Liver (tissue), 8 donors: ENCODE measurements at regions not wholly inside any gene's neighbourhood (a gene's known extent, or its start where the extent isn't known, plus 50 kb on each side); places are given as distances from the start of the nearest gene placed in this dataset.

Source experiments
- DNase-seq: peaks from one replicate; pipeline ENCODE4 v3.0.0-alpha.2; 2017; ENCODE audit warnings: low spot score
- H3K27ac ChIP-seq, 2 donors: one replicate each; pipeline ENCODE4 v1.7.0; 2013; ENCODE audit warnings: inconsistent platforms in 2 of 2, low read length in 2 of 2, control low read depth in 1 of 2, low read depth in 1 of 2, mild to moderate bottlenecking in 1 of 2
- H3K27me3 ChIP-seq, 4 donors: one replicate each; pipeline versions ENCODE4 v1.6.1 to v1.7.0; 2013; ENCODE audit warnings: low read length in 3 of 4, inconsistent platforms in 1 of 4, mild to moderate bottlenecking in 1 of 4, moderate library complexity in 1 of 4; ENCODE audit not compliant: control insufficient read depth in 4 of 4, insufficient read depth in 4 of 4
- H3K36me3 ChIP-seq, 4 donors: one replicate each; pipeline versions ENCODE4 v1.6.1 to v1.7.0; 2013; ENCODE audit warnings: low read length in 3 of 4, mild to moderate bottlenecking in 3 of 4, low read depth in 1 of 4, moderate library complexity in 1 of 4; ENCODE audit not compliant: control insufficient read depth in 4 of 4, insufficient read depth in 3 of 4
- H3K4me1 ChIP-seq, 4 donors: one replicate each; pipeline versions ENCODE4 v1.6.1 to v1.7.0; 2013; ENCODE audit warnings: low read length in 3 of 4, mild to moderate bottlenecking in 3 of 4, moderate library complexity in 1 of 4; ENCODE audit not compliant: control insufficient read depth in 4 of 4, insufficient read depth in 4 of 4
- H3K4me3 ChIP-seq, 3 donors: one replicate each; pipeline versions ENCODE4 v1.6.1 to v1.7.0; 2013; ENCODE audit warnings: low read length in 3 of 3, control low read depth in 1 of 3, low read depth in 1 of 3, mild to moderate bottlenecking in 1 of 3
- H3K9ac ChIP-seq, 2 donors: one replicate each; pipeline ENCODE4 v1.7.0; 2013; ENCODE audit warnings: low read length in 2 of 2, mild to moderate bottlenecking in 2 of 2, moderate library complexity in 2 of 2, control low read depth in 1 of 2, low read depth in 1 of 2
- H3K9me3 ChIP-seq, 4 donors: one replicate each; pipeline versions ENCODE4 v1.6.1 to v1.7.0; 2013; ENCODE audit warnings: low read length in 3 of 4; ENCODE audit not compliant: control insufficient read depth in 4 of 4
- EGR1 ChIP-seq, 2 donors: IDR thresholded peaks; 2 replicates each; pipeline ENCODE4 v1.6.1; 2016 to 2018; ENCODE audit warnings: antibody characterized with exemption in 2 of 2, low read depth in 2 of 2
- FOXA1 ChIP-seq: IDR thresholded peaks from 2 replicates; pipeline ENCODE4 v1.6.1; 2016; ENCODE audit warnings: antibody characterized with exemption
- FOXA2 ChIP-seq: IDR thresholded peaks from 2 replicates; pipeline ENCODE4 v1.6.1; 2016; ENCODE audit warnings: antibody characterized with exemption
- GABPA ChIP-seq, 2 donors: IDR thresholded peaks in 1 of 2; conservative IDR thresholded peaks in 1 of 2; 2 replicates each; pipeline ENCODE4 v1.6.1; 2016; ENCODE audit warnings: antibody characterized with exemption in 2 of 2, mild to moderate bottlenecking in 1 of 2, moderate library complexity in 1 of 2
- HNF4A ChIP-seq, 2 donors: conservative IDR thresholded peaks; 2 replicates each; pipeline ENCODE4 v1.6.1; 2016; ENCODE audit warnings: antibody characterized with exemption in 2 of 2, mild to moderate bottlenecking in 2 of 2
- HNF4G ChIP-seq: IDR thresholded peaks from 2 replicates; pipeline ENCODE4 v1.6.1; 2016; ENCODE audit warnings: antibody characterized with exemption
- NR2F2 ChIP-seq: IDR thresholded peaks from 2 replicates; pipeline ENCODE4 v1.6.1; 2016; ENCODE audit warnings: antibody characterized with exemption
- RAD21 ChIP-seq, 2 donors: IDR thresholded peaks; 2 replicates each; pipeline ENCODE4 v1.6.1; 2016; ENCODE audit warnings: antibody characterized with exemption in 2 of 2, mild to moderate bottlenecking in 2 of 2
- RXRA ChIP-seq, 2 donors: IDR thresholded peaks; 2 replicates each; pipeline ENCODE4 v1.6.1; 2017 to 2018; ENCODE audit warnings: antibody characterized with exemption in 2 of 2, mild to moderate bottlenecking in 1 of 2
- SP1 ChIP-seq: IDR thresholded peaks from 2 replicates; pipeline ENCODE4 v1.6.1; 2018; ENCODE audit warnings: antibody characterized with exemption, mild to moderate bottlenecking
- YY1 ChIP-seq: IDR thresholded peaks from 2 replicates; pipeline ENCODE4 v1.6.1; 2016; ENCODE audit warnings: antibody characterized with exemption, mild to moderate bottlenecking
- WGBS: extraction: QIAGEN DNeasy Blood & Tissue Kit; methylation state at CpG from one replicate; pipeline ENCODE4 v1.1.7; 2013; 5-methylcytosine and 5-hydroxymethylcytosine counted together
- TF ChIP-seq, protein P1 (sequence below): IDR thresholded peaks from 2 replicates; pipeline ENCODE4 v1.6.1; 2016; ENCODE audit warnings: antibody characterized with exemption, mild to moderate bottlenecking
- TF ChIP-seq, protein P2 (sequence below): IDR thresholded peaks from 2 replicates; pipeline ENCODE4 v1.6.1; 2016; ENCODE audit warnings: antibody characterized with exemption
- TF ChIP-seq, protein P3 (sequence below): fragments of 150-350 bp; IDR thresholded peaks from 2 replicates; pipeline ENCODE4 v1.5.1; 2017; ENCODE audit warnings: improper control_type of control experiment, low read depth, low read length; ENCODE audit not compliant: missing input control
- TF ChIP-seq, protein P4 (sequence below): IDR thresholded peaks from 2 replicates; pipeline ENCODE4 v1.6.1; 2016; ENCODE audit warnings: antibody characterized with exemption
- TF ChIP-seq, protein P5 (sequence below): IDR thresholded peaks from 2 replicates; pipeline ENCODE4 v1.6.1; 2016; ENCODE audit warnings: antibody characterized with exemption
- donor health status: healthy.
- donor health status: healthy.
- donor health status: healthy.
- donor health status: healthy.
- donor health status: healthy.

DNA sequence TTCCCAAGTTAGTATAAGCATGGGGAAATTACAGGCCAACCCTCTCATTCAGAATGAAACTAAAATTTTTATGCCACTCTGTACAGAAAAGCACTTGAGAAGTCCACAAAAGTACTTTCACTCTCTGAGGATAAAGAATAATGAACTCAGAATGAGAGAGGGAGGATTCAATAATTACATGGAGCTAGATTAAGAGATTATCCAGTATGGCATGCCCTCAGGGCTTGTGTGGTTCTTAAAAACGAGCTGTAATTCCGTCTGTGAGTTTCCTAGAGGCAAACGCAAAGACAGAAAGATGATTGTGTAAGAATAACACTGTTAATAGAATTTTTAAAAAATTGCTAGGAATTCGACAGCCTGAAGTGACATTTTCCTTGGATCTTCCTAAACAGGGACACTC, 126.8 kb upstream of the PTCH1 start (continued):
- TF ChIP-seq, protein P1, sequence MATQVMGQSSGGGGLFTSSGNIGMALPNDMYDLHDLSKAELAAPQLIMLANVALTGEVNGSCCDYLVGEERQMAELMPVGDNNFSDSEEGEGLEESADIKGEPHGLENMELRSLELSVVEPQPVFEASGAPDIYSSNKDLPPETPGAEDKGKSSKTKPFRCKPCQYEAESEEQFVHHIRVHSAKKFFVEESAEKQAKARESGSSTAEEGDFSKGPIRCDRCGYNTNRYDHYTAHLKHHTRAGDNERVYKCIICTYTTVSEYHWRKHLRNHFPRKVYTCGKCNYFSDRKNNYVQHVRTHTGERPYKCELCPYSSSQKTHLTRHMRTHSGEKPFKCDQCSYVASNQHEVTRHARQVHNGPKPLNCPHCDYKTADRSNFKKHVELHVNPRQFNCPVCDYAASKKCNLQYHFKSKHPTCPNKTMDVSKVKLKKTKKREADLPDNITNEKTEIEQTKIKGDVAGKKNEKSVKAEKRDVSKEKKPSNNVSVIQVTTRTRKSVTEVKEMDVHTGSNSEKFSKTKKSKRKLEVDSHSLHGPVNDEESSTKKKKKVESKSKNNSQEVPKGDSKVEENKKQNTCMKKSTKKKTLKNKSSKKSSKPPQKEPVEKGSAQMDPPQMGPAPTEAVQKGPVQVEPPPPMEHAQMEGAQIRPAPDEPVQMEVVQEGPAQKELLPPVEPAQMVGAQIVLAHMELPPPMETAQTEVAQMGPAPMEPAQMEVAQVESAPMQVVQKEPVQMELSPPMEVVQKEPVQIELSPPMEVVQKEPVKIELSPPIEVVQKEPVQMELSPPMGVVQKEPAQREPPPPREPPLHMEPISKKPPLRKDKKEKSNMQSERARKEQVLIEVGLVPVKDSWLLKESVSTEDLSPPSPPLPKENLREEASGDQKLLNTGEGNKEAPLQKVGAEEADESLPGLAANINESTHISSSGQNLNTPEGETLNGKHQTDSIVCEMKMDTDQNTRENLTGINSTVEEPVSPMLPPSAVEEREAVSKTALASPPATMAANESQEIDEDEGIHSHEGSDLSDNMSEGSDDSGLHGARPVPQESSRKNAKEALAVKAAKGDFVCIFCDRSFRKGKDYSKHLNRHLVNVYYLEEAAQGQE = no peak
- TF ChIP-seq HNF4A (conservative IDR thresholded peaks at IDR 0.05) (no peak), HNF4G (no peak), RAD21 (IDR thresholded peaks at IDR 0.05) (no peak), YY1 (no peak), FOXA2 (no peak), FOXA1 (no peak)
- TF ChIP-seq, protein P2, sequence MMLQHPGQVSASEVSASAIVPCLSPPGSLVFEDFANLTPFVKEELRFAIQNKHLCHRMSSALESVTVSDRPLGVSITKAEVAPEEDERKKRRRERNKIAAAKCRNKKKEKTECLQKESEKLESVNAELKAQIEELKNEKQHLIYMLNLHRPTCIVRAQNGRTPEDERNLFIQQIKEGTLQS = no peak

DNA sequence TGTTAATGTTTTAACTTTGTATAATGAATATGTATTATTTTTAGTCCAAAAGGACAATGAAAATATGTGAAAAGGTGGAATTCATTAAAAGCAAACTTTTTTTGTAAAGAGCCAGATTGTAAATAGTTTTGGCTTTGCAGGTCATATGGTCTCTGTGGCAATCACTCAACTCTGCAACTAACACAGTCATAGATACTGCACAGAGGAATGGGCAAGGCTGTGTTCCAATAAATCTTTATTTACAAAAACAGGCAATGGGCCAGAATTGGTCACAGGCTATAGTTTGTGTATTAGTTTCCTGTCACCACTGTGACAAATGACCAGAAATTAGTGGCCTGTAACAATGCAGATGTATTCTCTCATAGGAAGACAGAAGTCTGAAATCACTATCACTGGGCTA, 125.4 kb upstream of the PTCH1 start:
- Histone ChIP-seq H3K36me3 (no peaks in the 10 kb centered on the region), H3K9ac (no peak overlapping the region), H3K27me3 (peaks cover 0 to 4% (median 0%) of the 10 kb centered on the region in 4 donors), H3K4me1 (no peaks in the 10 kb centered on the region), H3K4me3 (no peak overlapping the region), H3K27ac (no peak overlapping the region), H3K9me3 (peaks cover 0 to 8% (median 4%) of the 10 kb centered on the region in 4 donors)
- no peak for DNase-seq
- TF ChIP-seq YY1 (no peak), FOXA2 (no peak), FOXA1 (no peak), RXRA (IDR thresholded peaks at IDR 0.05) (no peak), RAD21 (IDR thresholded peaks at IDR 0.05) (no peak), GABPA (IDR thresholded peaks at IDR 0.05 in 1 of 2, conservative IDR thresholded peaks at IDR 0.05 in 1 of 2) (no peak)
- TF ChIP-seq, protein P3, sequence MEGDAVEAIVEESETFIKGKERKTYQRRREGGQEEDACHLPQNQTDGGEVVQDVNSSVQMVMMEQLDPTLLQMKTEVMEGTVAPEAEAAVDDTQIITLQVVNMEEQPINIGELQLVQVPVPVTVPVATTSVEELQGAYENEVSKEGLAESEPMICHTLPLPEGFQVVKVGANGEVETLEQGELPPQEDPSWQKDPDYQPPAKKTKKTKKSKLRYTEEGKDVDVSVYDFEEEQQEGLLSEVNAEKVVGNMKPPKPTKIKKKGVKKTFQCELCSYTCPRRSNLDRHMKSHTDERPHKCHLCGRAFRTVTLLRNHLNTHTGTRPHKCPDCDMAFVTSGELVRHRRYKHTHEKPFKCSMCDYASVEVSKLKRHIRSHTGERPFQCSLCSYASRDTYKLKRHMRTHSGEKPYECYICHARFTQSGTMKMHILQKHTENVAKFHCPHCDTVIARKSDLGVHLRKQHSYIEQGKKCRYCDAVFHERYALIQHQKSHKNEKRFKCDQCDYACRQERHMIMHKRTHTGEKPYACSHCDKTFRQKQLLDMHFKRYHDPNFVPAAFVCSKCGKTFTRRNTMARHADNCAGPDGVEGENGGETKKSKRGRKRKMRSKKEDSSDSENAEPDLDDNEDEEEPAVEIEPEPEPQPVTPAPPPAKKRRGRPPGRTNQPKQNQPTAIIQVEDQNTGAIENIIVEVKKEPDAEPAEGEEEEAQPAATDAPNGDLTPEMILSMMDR = no peak
- TF ChIP-seq, protein P4, sequence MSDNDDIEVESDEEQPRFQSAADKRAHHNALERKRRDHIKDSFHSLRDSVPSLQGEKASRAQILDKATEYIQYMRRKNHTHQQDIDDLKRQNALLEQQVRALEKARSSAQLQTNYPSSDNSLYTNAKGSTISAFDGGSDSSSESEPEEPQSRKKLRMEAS = no peak

DNA sequence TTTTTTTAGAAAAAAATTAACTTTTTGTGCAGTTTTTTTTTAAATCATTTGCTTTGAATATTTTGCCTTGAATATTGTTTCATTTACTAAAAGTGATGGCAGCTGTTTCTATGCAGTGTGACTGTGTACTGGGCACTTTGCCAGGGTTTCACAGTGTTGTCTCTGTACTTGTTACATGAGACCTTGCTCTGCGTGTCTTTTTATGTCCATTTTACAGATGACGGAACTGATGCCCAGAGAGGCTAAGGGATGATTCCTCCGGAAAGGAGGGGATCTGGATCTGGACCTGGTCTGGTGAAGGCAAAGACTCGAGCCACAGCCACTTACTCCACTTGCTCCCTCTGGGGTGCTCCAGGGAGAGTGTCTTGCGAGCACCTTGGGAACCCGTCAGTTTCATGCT, 124.8 kb upstream of the PTCH1 start:
- Histone ChIP-seq H3K27me3 (peaks cover 0 to 4% (median 0%) of the 10 kb centered on the region in 4 donors), H3K4me3 (no peak overlapping the region), H3K9me3 (peaks cover 0 to 8% (median 4%) of the 10 kb centered on the region in 4 donors), H3K27ac (no peak overlapping the region), H3K9ac (no peak overlapping the region), H3K4me1 (no peaks in the 10 kb centered on the region), H3K36me3 (no peaks in the 10 kb centered on the region)
- no peak for DNase-seq
- 89% methylated on average over 6 of the region's 6 CpGs for WGBS
- TF ChIP-seq RAD21 (IDR thresholded peaks at IDR 0.05) = no peak
- TF ChIP-seq, protein P2 = no peak
- TF ChIP-seq NR2F2 = no peak
- TF ChIP-seq, protein P3 = no peak
- TF ChIP-seq EGR1 (IDR thresholded peaks at IDR 0.05; ENCODE audit: low read depth in 2 of 2) = no peak
- TF ChIP-seq FOXA1 = no peak
- TF ChIP-seq HNF4A (conservative IDR thresholded peaks at IDR 0.05) = no peak
- TF ChIP-seq, protein P5, sequence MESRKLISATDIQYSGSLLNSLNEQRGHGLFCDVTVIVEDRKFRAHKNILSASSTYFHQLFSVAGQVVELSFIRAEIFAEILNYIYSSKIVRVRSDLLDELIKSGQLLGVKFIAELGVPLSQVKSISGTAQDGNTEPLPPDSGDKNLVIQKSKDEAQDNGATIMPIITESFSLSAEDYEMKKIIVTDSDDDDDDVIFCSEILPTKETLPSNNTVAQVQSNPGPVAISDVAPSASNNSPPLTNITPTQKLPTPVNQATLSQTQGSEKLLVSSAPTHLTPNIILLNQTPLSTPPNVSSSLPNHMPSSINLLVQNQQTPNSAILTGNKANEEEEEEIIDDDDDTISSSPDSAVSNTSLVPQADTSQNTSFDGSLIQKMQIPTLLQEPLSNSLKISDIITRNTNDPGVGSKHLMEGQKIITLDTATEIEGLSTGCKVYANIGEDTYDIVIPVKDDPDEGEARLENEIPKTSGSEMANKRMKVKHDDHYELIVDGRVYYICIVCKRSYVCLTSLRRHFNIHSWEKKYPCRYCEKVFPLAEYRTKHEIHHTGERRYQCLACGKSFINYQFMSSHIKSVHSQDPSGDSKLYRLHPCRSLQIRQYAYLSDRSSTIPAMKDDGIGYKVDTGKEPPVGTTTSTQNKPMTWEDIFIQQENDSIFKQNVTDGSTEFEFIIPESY = no peak
- no peak for TF ChIP-seq FOXA2
- TF ChIP-seq, protein P4 = no peak
- no peak for TF ChIP-seq SP1
- no peak for TF ChIP-seq YY1
